Upper lobe of left lung (tissue), 4 donors: ENCODE measurements at regions not wholly inside any gene's neighbourhood (a gene's known extent, or its start where the extent isn't known, plus 50 kb on each side); places are given as distances from the start of the nearest gene placed in this dataset.

Experiments used
- EP300 ChIP-seq, 4 donors: sonication (generic); formaldehyde crosslinking; IDR thresholded peaks; one replicate each; pipeline ENCODE4 v1.5.1; 2017; ENCODE audit warnings: antibody characterized with exemption in 4 of 4, control low read depth in 2 of 4
- POLR2A ChIP-seq, 4 donors: fragments of 450-650 bp; IDR thresholded peaks; one replicate each; pipeline ENCODE4 v1.5.1; 2016 to 2017; ENCODE audit warnings: antibody characterized with exemption in 4 of 4, mild to moderate bottlenecking in 2 of 4

DNA sequence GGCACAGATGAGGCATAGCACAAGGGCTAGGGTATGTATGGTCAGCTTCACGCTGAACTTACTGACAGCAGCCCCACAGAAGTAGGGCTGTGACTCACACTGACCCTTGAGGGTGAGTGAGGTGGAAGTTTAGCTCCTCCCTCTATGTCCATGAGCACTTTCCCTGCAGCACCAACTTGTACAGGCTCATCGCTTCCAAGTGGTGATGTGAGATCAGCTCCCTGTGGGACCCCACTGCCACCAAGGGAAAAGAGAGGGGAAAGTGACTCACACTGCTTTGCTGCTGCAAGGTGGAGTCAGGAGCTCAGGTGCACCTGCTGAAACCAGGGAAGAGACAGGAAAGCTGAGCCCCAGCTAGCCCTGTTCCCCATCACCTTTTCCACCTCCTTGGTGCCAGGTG lies 91.5 kb downstream of the TEX51 start:
- no peak for TF ChIP-seq POLR2A (IDR thresholded peaks at IDR 0.05)
- TF ChIP-seq EP300 (IDR thresholded peaks at IDR 0.05), result no peak
